Hepatocyte (in vitro differentiated cells): ENCODE measurements at regions not wholly inside any gene's neighbourhood (a gene's known extent, or its start where the extent isn't known, plus 50 kb on each side); places are given as distances from the start of the nearest gene placed in this dataset.

Experiments
- EZH2 ChIP-seq: fragments of 200-600 bp; sonication (generic); IDR thresholded peaks from 2 replicates; pipeline ENCODE4 v1.6.1; 2016; ENCODE audit warnings: antibody characterized with exemption, mild to moderate bottlenecking, borderline replicate concordance
- EZH2phosphoT487 ChIP-seq: fragments of 200-600 bp; sonication (generic); IDR thresholded peaks from one replicate; pipeline ENCODE4 v1.6.1; 2018; ENCODE audit warnings: antibody characterized with exemption, mild to moderate bottlenecking, low read depth, moderate library complexity; ENCODE audit not compliant: unreplicated experiment, severe bottlenecking
- TF ChIP-seq, protein P1 (sequence below): fragments of 200-600 bp; sonication (generic); IDR thresholded peaks from 2 replicates; pipeline ENCODE4 v1.5.1; 2016; ENCODE audit warnings: antibody characterized with exemption, mild to moderate bottlenecking; ENCODE audit not compliant: poor library complexity

DNA sequence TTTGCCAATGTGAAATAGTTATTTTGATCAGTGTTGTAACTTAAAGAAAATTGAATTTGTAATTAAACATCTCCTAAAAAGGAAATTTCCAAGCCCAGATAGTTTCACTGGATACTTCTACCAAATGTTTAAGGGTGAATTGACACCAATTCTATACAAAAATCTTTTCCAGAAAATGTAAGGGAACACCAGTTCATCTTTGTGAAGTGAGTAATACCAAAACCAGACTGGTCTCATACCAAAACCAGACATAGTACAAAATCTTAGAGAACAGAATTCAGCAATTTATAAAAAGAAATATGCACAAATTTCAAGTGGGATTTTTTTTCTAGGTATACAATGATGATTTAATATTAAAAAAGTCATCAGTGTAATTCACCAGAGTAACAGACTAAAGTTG lies 86.0 kb upstream of the ZNF32 start:
- no peak for TF ChIP-seq EZH2phosphoT487
- TF ChIP-seq, protein P1, sequence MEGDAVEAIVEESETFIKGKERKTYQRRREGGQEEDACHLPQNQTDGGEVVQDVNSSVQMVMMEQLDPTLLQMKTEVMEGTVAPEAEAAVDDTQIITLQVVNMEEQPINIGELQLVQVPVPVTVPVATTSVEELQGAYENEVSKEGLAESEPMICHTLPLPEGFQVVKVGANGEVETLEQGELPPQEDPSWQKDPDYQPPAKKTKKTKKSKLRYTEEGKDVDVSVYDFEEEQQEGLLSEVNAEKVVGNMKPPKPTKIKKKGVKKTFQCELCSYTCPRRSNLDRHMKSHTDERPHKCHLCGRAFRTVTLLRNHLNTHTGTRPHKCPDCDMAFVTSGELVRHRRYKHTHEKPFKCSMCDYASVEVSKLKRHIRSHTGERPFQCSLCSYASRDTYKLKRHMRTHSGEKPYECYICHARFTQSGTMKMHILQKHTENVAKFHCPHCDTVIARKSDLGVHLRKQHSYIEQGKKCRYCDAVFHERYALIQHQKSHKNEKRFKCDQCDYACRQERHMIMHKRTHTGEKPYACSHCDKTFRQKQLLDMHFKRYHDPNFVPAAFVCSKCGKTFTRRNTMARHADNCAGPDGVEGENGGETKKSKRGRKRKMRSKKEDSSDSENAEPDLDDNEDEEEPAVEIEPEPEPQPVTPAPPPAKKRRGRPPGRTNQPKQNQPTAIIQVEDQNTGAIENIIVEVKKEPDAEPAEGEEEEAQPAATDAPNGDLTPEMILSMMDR: no peak
- no peak for TF ChIP-seq EZH2
